ENCODE measurements at regions not wholly inside any gene's neighbourhood (a gene's known extent, or its start where the extent isn't known, plus 50 kb on each side); places are given as distances from the start of the nearest gene placed in this dataset.

DNA sequence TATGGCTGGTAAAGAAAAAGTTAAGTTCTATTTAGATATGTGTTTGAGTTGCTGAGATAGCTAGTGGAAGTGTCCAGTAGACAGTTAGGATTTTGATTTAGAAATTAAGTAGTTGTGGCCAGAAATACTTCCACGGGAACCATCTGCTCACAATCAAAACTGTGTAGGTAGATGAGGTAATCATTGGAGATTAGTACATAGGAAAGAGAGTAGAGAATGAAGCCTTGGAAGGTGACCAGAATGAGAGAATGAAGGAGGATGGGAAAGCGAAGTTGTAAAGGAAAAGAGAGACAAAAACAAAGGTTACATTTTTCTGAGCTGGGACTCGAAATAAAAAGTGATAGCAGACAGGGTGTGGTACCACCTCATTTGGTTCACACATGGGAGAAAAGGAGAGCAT lies 296.9 kb upstream of the SORL1-AS1 start:
- intact Hi-C loops (cut with micrococcal nuclease): no loop called here
- H3K36me3 ChIP-seq (ENCODE audit: insufficient read depth, low read length): no peaks in the 10 kb centered on the region
- ChIA-PET CTCF (ENCODE audit: partially characterized antibody) (no interaction called here), POLR2A (ENCODE audit: partially characterized antibody) (no interaction called here)
- no peak for DNase-seq
- Mint-ChIP-seq H3K4me3 (no peak overlapping the region), H3K9me3 (peaks cover 0 to 13% (median 3%) of the 10 kb centered on the region in 8 donors), H3K27me3 (no peaks in the 10 kb centered on the region), H3K4me1 (no peaks in the 10 kb centered on the region), H3K27ac (no peak overlapping the region), H3K36me3 (peaks cover 8 to 14% of the 10 kb centered on the region in 2 donors)
- no peak overlapping the region for H3K4me3 ChIP-seq (ENCODE audit: low read length in 2 of 2)
- H3K9me3 ChIP-seq (ENCODE audit: control insufficient read depth in 1 of 2, low read length in 2 of 2): no peaks in the 10 kb centered on the region
- no peaks in the 10 kb centered on the region for H3K27me3 ChIP-seq (ENCODE audit: insufficient read depth, low read length)
- H3K27ac ChIP-seq (ENCODE audit: low read depth, low read length): no peak overlapping the region
- H3K4me1 ChIP-seq (ENCODE audit: insufficient read depth, low read length): no peaks in the 10 kb centered on the region

DNA sequence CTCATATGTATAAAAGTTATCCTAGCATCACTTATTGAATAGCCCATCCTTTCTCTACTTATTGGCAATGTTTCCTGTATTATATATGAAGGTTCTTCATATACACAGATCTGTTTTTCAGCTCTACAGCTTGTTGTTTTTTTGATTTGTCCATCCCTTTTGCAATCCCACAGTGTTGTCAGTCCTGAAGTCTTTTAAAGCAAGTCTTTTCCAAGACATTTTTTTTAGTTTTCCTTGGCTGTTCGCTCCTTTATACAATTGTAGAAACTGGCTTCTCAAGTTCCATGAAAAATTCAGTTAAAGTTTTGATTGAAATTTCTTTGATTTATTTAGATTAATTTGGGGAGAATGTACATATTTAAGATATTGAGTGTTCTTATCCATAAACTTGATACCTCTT lies 295.3 kb upstream of the SORL1-AS1 start:
- Histone ChIP-seq H3K36me3 (ENCODE audit: insufficient read depth, low read length) (no peaks in the 10 kb centered on the region), H3K4me1 (ENCODE audit: insufficient read depth, low read length) (no peaks in the 10 kb centered on the region), H3K9me3 (ENCODE audit: control insufficient read depth in 1 of 2, low read length in 2 of 2) (no peaks in the 10 kb centered on the region), H3K4me3 (ENCODE audit: low read length in 2 of 2) (no peak overlapping the region), H3K27ac (ENCODE audit: low read depth, low read length) (no peak overlapping the region), H3K27me3 (ENCODE audit: insufficient read depth, low read length) (no peaks in the 10 kb centered on the region)
- H3K9me3 Mint-ChIP-seq: peaks cover 5 to 23% (median 12%) of the 10 kb centered on the region in 8 donors
- DNase-seq: no peak
- peaks cover 8 to 14% of the 10 kb centered on the region in 2 donors for H3K36me3 Mint-ChIP-seq
- H3K27me3 Mint-ChIP-seq: no peaks in the 10 kb centered on the region
- H3K4me3 Mint-ChIP-seq: peak overlapping the region in 1 of 8 donors; percentile 26
- ChIA-PET POLR2A (ENCODE audit: partially characterized antibody) (no interaction called here), CTCF (ENCODE audit: partially characterized antibody) (no interaction called here)
- no peaks in the 10 kb centered on the region for H3K4me1 Mint-ChIP-seq
- H3K27ac Mint-ChIP-seq: no peak overlapping the region
- intact Hi-C loops (cut with micrococcal nuclease): no loop called here

DNA sequence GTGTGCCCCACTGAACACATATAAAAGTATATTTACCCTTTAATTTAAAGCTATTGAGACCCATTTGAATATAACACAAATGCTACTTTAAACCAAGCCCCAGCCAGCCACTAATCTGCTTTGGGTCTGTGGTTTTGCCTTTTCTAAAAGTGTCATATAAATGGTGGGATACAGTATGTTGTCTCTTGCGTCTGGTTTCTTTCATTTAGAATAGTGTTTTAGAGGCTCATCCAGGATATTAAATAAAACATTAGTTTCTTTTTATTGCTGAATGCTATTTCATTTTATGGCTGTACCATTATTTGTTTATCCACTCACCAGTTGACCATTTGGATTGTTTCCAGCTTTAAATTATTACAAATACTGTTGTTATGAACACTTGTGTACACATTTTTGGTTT lies 290.5 kb upstream of the SORL1-AS1 start:
- Mint-ChIP-seq H3K9me3 (peaks cover 2 to 25% (median 18%) of the 10 kb centered on the region in 8 donors), H3K4me1 (no peaks in the 10 kb centered on the region), H3K4me3 (no peak overlapping the region), H3K36me3 (peaks cover 9 to 11% of the 10 kb centered on the region in 2 donors), H3K27ac (no peak overlapping the region), H3K27me3 (peaks cover 0 to 1% of the 10 kb centered on the region in 2 donors)
- no peak overlapping the region for H3K27ac ChIP-seq (ENCODE audit: low read depth, low read length)
- no peaks in the 10 kb centered on the region for H3K4me1 ChIP-seq (ENCODE audit: insufficient read depth, low read length)
- no peak for DNase-seq
- no peaks in the 10 kb centered on the region for H3K36me3 ChIP-seq (ENCODE audit: insufficient read depth, low read length)
- no peaks in the 10 kb centered on the region for H3K9me3 ChIP-seq (ENCODE audit: control insufficient read depth in 1 of 2, low read length in 2 of 2)
- no peaks in the 10 kb centered on the region for H3K27me3 ChIP-seq (ENCODE audit: insufficient read depth, low read length)
- intact Hi-C loops (cut with micrococcal nuclease): no loop called here
- POLR2A ChIA-PET (ENCODE audit: partially characterized antibody): no interaction called here
- H3K4me3 ChIP-seq (ENCODE audit: low read length in 2 of 2): no peak overlapping the region
- CTCF ChIA-PET (ENCODE audit: partially characterized antibody): no interaction called here

DNA sequence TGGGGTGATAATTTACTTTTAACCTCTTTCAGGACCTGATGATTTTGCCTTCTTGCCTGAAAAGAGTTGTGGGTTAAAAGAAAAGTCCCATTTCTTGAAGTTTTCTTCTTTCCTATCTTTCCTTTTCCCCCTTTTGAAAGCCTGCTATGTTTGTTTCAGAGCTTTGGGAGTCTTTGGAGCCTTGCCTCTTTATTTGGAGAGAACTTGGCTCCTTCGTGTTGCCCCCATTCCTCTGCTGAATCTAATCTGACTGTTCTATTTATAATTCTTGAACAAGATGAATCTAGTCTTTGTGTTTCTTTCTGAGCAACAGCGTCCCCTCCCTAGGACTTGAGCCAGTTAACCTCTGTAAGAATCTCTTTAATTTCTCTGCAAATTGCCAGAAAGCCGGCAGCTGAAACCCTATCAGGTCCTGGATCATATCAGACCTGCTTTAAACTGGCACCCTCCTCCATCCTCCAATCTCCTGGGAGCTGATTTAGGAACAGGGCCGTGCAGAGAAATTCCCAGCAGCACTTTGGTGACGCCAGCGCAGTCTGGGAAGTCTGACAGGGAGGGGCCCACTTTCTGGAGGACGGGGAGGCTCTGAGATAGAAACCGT lies 289.1 kb upstream of the SORL1-AS1 start:
- no peak for DNase-seq
- H3K4me3 Mint-ChIP-seq: no peak overlapping the region
- ChIA-PET CTCF (ENCODE audit: partially characterized antibody) (no interaction called here), POLR2A (ENCODE audit: partially characterized antibody) (no interaction called here)
- peaks cover 9 to 11% of the 10 kb centered on the region in 2 donors for H3K36me3 Mint-ChIP-seq
- H3K27me3 ChIP-seq (ENCODE audit: insufficient read depth, low read length): no peaks in the 10 kb centered on the region
- intact Hi-C loops (cut with micrococcal nuclease): no loop called here
- no peaks in the 10 kb centered on the region for H3K4me1 ChIP-seq (ENCODE audit: insufficient read depth, low read length)
- no peak overlapping the region for H3K27ac Mint-ChIP-seq
- H3K27ac ChIP-seq (ENCODE audit: low read depth, low read length): no peak overlapping the region
- peaks cover 2 to 29% (median 20%) of the 10 kb centered on the region in 8 donors for H3K9me3 Mint-ChIP-seq
- no peak overlapping the region for H3K4me3 ChIP-seq (ENCODE audit: low read length in 2 of 2)
- H3K36me3 ChIP-seq (ENCODE audit: insufficient read depth, low read length): no peaks in the 10 kb centered on the region
- no peaks in the 10 kb centered on the region for H3K4me1 Mint-ChIP-seq
- H3K9me3 ChIP-seq (ENCODE audit: control insufficient read depth in 1 of 2, low read length in 2 of 2): no peaks in the 10 kb centered on the region
- H3K27me3 Mint-ChIP-seq: peaks cover 0 to 1% of the 10 kb centered on the region in 2 donors

DNA sequence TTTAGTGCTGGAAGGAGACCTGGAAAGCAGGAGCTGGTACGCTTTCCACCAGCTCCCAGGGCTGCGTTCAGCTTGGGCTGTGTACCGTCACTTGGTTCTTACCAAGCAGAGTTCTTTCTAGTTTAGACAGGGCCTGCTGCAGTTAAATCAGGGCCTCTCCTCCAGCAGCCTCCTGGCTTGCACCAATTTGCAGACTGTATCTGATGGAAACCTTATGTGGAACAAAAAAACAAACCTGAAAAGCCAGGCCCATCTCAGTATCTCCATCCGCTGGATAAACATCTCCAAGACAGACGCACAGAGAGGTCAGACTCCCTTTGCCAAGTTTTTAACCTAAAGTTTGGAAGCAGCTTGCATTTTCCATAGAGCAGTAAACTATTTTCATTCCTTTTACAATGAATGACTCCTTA lies 288.6 kb upstream of the SORL1-AS1 start:
- no peaks in the 10 kb centered on the region for H3K36me3 ChIP-seq (ENCODE audit: insufficient read depth, low read length)
- intact Hi-C loops (cut with micrococcal nuclease): no loop called here
- no peak overlapping the region for H3K27ac ChIP-seq (ENCODE audit: low read depth, low read length)
- H3K9me3 Mint-ChIP-seq: peaks cover 2 to 29% (median 20%) of the 10 kb centered on the region in 8 donors
- H3K27me3 Mint-ChIP-seq: peaks cover 0 to 1% of the 10 kb centered on the region in 2 donors
- no peak overlapping the region for H3K4me3 Mint-ChIP-seq
- H3K27me3 ChIP-seq (ENCODE audit: insufficient read depth, low read length): no peaks in the 10 kb centered on the region
- no peaks in the 10 kb centered on the region for H3K4me1 Mint-ChIP-seq
- H3K9me3 ChIP-seq (ENCODE audit: control insufficient read depth in 1 of 2, low read length in 2 of 2): no peaks in the 10 kb centered on the region
- no peak overlapping the region for H3K27ac Mint-ChIP-seq
- H3K4me1 ChIP-seq (ENCODE audit: insufficient read depth, low read length): no peaks in the 10 kb centered on the region
- H3K4me3 ChIP-seq (ENCODE audit: low read length in 2 of 2): no peak overlapping the region
- ChIA-PET CTCF (ENCODE audit: partially characterized antibody) (no interaction called here), POLR2A (ENCODE audit: partially characterized antibody) (no interaction called here)
- DNase-seq: no peak
- peaks cover 10 to 11% of the 10 kb centered on the region in 2 donors for H3K36me3 Mint-ChIP-seq

DNA sequence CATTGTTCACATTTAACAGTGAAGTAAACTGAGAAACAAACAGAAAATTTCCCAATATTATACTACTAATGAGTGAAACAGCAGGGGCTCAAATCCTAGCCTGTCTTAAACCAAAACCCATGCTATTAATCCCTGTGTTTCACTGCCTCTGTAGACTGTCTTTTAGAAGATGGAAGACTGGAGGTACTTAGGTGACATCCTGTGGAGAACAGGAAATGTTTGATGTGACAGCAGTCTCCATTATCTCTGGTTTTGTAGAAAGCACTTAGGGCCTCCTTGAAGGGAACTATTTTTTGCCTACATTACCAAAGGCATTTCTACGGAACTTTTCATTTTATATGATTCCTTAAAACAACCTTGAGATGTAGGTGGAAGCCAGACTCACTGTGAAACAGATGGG lies 288.1 kb upstream of the SORL1-AS1 start:
- Mint-ChIP-seq H3K4me1 (no peaks in the 10 kb centered on the region), H3K27ac (no peak overlapping the region), H3K27me3 (peaks cover 0 to 1% of the 10 kb centered on the region in 2 donors), H3K9me3 (peaks cover 2 to 29% (median 20%) of the 10 kb centered on the region in 8 donors), H3K4me3 (no peak overlapping the region), H3K36me3 (peaks cover 11% of the 10 kb centered on the region in 2 donors)
- Histone ChIP-seq H3K36me3 (ENCODE audit: insufficient read depth, low read length) (no peaks in the 10 kb centered on the region), H3K27me3 (ENCODE audit: insufficient read depth, low read length) (no peaks in the 10 kb centered on the region), H3K4me3 (ENCODE audit: low read length in 2 of 2) (no peak overlapping the region), H3K27ac (ENCODE audit: low read depth, low read length) (no peak overlapping the region), H3K4me1 (ENCODE audit: insufficient read depth, low read length) (no peaks in the 10 kb centered on the region), H3K9me3 (ENCODE audit: control insufficient read depth in 1 of 2, low read length in 2 of 2) (no peaks in the 10 kb centered on the region)
- intact Hi-C loops (cut with micrococcal nuclease): no loop called here
- DNase-seq: no peak
- ChIA-PET POLR2A (ENCODE audit: partially characterized antibody) (no interaction called here), CTCF (ENCODE audit: partially characterized antibody) (no interaction called here)

DNA sequence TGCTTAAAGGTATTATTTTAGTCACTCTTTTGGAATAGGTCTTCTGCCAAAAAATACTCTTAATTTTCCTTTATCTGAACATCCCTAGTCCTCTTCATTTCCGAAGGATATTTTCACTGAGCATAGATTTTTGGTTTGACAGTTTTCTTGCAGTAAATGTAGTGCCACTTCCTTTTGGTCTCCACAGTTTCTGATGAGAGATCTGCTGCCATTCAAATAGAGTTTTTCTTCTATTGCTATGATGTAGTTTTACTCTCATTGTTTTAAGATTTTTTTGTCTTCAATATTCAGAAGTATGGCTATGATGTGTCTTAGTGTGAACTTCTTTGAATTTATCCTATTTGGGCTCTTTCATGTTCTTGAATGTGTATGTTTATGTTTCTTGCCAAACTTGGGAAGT lies 281.1 kb upstream of the SORL1-AS1 start:
- Mint-ChIP-seq H3K36me3 (peaks cover 6 to 8% of the 10 kb centered on the region in 2 donors), H3K27ac (peak overlapping the region in 1 of 7 donors; percentile 29), H3K27me3 (peaks cover 0 to 1% of the 10 kb centered on the region in 2 donors), H3K4me1 (no peaks in the 10 kb centered on the region), H3K9me3 (peaks cover 3 to 16% (median 4%) of the 10 kb centered on the region in 8 donors), H3K4me3 (no peak overlapping the region)
- ChIA-PET POLR2A (ENCODE audit: partially characterized antibody) (no interaction called here), CTCF (ENCODE audit: partially characterized antibody) (no interaction called here)
- intact Hi-C loops (cut with micrococcal nuclease): no loop called here
- H3K9me3 ChIP-seq (ENCODE audit: control insufficient read depth in 1 of 2, low read length in 2 of 2): no peaks in the 10 kb centered on the region
- no peaks in the 10 kb centered on the region for H3K27me3 ChIP-seq (ENCODE audit: insufficient read depth, low read length)
- no peaks in the 10 kb centered on the region for H3K4me1 ChIP-seq (ENCODE audit: insufficient read depth, low read length)
- no peak for DNase-seq
- no peaks in the 10 kb centered on the region for H3K36me3 ChIP-seq (ENCODE audit: insufficient read depth, low read length)
- H3K4me3 ChIP-seq (ENCODE audit: low read length in 2 of 2): no peak overlapping the region
- H3K27ac ChIP-seq (ENCODE audit: low read depth, low read length): no peak overlapping the region

DNA sequence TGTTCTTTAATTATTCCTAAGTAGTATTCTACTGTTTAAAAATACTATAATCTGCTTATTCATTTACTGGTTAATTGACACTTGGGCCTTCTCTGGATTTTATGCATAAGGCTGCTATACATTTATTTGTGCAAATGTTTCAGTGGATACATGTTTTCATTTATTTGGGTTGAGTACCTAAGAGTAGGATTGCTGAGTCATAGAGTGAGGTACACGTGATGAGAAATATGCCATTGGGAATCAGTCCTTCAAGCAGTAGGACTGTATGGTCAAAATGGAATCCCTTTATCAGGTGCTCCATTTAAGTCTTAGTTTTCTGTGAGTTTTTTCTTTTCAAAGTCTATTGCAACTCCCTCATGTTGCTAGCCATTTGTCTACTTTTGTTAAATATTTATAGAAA lies 275.2 kb upstream of the SORL1-AS1 start:
- H3K27ac Mint-ChIP-seq: no peak overlapping the region
- peaks cover 1 to 2% of the 10 kb centered on the region in 2 donors for H3K27me3 Mint-ChIP-seq
- Histone ChIP-seq H3K36me3 (ENCODE audit: insufficient read depth, low read length) (no peaks in the 10 kb centered on the region), H3K9me3 (ENCODE audit: control insufficient read depth in 1 of 2, low read length in 2 of 2) (no peaks in the 10 kb centered on the region), H3K27ac (ENCODE audit: low read depth, low read length) (no peak overlapping the region), H3K4me1 (ENCODE audit: insufficient read depth, low read length) (no peaks in the 10 kb centered on the region), H3K27me3 (ENCODE audit: insufficient read depth, low read length) (no peaks in the 10 kb centered on the region), H3K4me3 (ENCODE audit: low read length in 2 of 2) (no peak overlapping the region)
- H3K4me1 Mint-ChIP-seq: no peaks in the 10 kb centered on the region
- POLR2A ChIA-PET (ENCODE audit: partially characterized antibody): no interaction called here
- no peak overlapping the region for H3K4me3 Mint-ChIP-seq
- H3K36me3 Mint-ChIP-seq: no peaks in the 10 kb centered on the region
- peaks cover 0 to 3% (median 0%) of the 10 kb centered on the region in 8 donors for H3K9me3 Mint-ChIP-seq
- CTCF ChIA-PET (ENCODE audit: partially characterized antibody): no interaction called here
- intact Hi-C loops (cut with micrococcal nuclease): no loop called here
- DNase-seq: no peak
